Activated T-cell treated with anti-CD3 and anti-CD28 coated beads, Interleukin-2, amount 50 U/mL, for 24 hours (primary cell): ENCODE measurements at regions not wholly inside any gene's neighbourhood (a gene's known extent, or its start where the extent isn't known, plus 50 kb on each side); places are given as distances from the start of the nearest gene placed in this dataset.

Experiments
- DNase-seq: peaks from one replicate; pipeline ENCODE4 v3.0.0-alpha.2; 2020
- H3K27ac Mint-ChIP-seq: 2 replicates; pipeline ENCODE4 v1.8.0; 2020; ENCODE audit warnings: mild to moderate bottlenecking, mixed read lengths
- H3K27me3 Mint-ChIP-seq: 2 replicates; pipeline ENCODE4 v1.8.0; 2020; ENCODE audit warnings: mixed read lengths
- H3K36me3 Mint-ChIP-seq: 2 replicates; pipeline ENCODE4 v1.8.0; 2020; ENCODE audit warnings: low read depth, mixed read lengths
- H3K4me1 Mint-ChIP-seq: 2 replicates; pipeline ENCODE4 v1.8.0; 2020; ENCODE audit warnings: low read depth, mixed read lengths
- H3K4me3 Mint-ChIP-seq: 2 replicates; pipeline ENCODE4 v1.8.0; 2020; ENCODE audit warnings: mild to moderate bottlenecking, moderate library complexity, mixed read lengths
- H3K9me3 Mint-ChIP-seq: 2 replicates; pipeline ENCODE4 v1.8.0; 2020; ENCODE audit warnings: mixed read lengths

DNA sequence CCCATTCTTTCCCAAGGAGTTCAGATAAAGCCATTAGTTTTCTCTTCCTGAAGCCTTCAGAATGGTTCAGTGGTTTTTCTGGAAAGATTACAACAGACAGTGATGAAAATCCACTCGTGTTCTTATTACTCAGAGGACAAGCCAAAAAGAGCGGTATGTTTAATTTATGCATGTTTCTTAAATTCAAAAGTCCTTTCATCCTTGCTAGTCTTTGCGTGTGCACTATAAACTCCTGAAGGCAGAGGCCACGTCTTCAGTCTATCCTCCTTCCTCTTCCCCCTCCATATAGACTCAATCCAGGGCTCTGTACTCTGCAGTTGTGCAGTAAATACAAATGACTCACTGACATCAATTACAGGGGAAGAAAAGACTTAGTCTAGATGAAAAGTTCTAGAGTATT lies 409.2 kb upstream of the PLXNA2 start:
- no peak for DNase-seq
- H3K4me1 Mint-ChIP-seq, result no peaks in the 10 kb centered on the region
- no peaks in the 10 kb centered on the region for H3K36me3 Mint-ChIP-seq
- peaks cover 45% of the 10 kb centered on the region for H3K27me3 Mint-ChIP-seq
- no peak overlapping the region for H3K4me3 Mint-ChIP-seq
- no peaks in the 10 kb centered on the region for H3K9me3 Mint-ChIP-seq
- H3K27ac Mint-ChIP-seq, result no peak overlapping the region

DNA sequence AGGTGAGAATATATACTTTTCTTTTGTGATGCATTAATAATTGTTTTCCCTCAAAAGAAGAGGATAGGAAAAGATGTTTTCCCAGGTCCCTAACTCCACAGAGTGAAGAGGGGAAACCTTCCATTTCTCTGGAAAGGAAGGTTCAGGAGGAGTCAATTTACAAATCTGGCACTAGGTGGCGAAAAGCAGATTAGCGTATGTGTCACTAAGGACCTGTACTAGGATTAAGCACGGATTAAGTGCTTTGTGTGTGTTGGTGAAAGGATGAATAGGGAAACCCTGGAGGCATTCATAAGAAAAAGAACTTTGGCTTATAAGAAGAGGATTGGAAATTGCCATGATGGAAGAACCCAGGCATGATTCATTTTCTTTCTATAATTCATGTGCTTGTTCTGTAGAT lies 410.1 kb upstream of the PLXNA2 start:
- Mint-ChIP-seq H3K27me3 (peaks cover 41% of the 10 kb centered on the region), H3K4me3 (no peak overlapping the region), H3K9me3 (no peaks in the 10 kb centered on the region), H3K27ac (no peak overlapping the region), H3K4me1 (no peaks in the 10 kb centered on the region), H3K36me3 (no peaks in the 10 kb centered on the region)
- DNase-seq, result no peak

DNA sequence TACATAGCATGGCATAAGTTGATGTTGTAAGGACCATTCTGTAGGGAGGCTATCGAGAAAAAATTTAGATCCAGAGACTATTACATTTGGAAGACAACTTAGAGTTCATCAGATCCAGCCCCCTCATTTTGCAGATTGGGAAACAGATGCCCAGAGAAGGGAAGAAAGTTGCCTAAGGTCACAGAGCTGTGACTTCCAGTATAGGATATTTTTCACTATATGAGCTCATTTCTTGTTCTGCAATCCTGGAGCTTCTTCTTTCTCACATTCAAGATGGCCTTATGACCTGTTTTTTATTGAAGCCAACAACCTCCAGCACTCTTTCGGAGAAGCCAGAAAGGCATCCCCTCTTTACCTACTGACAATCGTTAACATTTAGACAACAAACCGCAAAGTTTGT lies 421.8 kb upstream of the PLXNA2 start:
- H3K9me3 Mint-ChIP-seq, result no peaks in the 10 kb centered on the region
- peaks cover 3% of the 10 kb centered on the region for H3K27me3 Mint-ChIP-seq
- no peak for DNase-seq
- no peaks in the 10 kb centered on the region for H3K4me1 Mint-ChIP-seq
- H3K36me3 Mint-ChIP-seq, result no peaks in the 10 kb centered on the region
- H3K4me3 Mint-ChIP-seq, result no peak overlapping the region
- H3K27ac Mint-ChIP-seq, result no peak overlapping the region

DNA sequence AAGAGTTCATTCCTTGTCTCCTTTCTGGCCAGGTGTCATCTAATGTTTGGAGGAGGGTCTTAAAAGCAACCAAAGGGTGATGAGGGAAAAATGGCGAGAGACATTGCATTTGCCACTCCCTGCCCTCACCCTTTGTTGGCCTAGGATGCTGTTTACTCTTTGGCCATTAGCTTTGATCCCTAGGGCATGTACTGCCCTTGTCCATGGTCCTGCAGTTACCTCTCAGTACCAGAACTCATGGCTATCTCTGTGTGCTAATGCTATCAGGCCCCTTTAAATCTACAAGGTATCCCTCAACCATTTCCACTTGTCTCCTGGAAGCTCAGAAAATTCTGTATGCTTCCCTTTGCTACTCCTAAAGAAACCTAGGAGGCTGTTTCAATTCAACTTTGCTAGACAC lies 424.8 kb upstream of the PLXNA2 start:
- Mint-ChIP-seq H3K36me3 (no peaks in the 10 kb centered on the region), H3K27ac (no peak overlapping the region), H3K9me3 (no peaks in the 10 kb centered on the region), H3K4me3 (no peak overlapping the region), H3K27me3 (peaks cover 6% of the 10 kb centered on the region), H3K4me1 (no peaks in the 10 kb centered on the region)
- no peak for DNase-seq

DNA sequence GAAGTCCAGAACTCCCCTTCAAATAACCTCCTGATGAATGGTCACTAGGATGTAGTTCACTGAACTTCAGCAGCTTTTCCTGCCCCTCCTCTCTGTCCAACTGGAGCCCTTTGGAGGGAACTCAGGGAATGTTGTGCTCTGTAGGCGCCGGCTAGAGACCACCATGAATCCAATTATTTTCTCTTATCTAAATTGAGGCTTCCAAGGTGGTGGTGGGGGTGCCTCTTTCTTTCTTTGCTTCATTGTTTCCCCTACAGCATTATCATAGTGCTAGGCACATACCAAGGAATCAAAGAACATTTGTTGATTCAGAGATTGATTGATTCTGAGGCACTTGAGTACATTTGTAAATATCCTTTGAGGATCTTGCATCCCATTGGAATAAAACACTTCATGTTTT lies 426.6 kb upstream of the PLXNA2 start:
- Mint-ChIP-seq H3K27me3 (peaks cover 9% of the 10 kb centered on the region), H3K4me3 (no peak overlapping the region), H3K4me1 (no peaks in the 10 kb centered on the region), H3K27ac (no peak overlapping the region), H3K9me3 (no peaks in the 10 kb centered on the region), H3K36me3 (no peaks in the 10 kb centered on the region)
- DNase-seq, result no peak

DNA sequence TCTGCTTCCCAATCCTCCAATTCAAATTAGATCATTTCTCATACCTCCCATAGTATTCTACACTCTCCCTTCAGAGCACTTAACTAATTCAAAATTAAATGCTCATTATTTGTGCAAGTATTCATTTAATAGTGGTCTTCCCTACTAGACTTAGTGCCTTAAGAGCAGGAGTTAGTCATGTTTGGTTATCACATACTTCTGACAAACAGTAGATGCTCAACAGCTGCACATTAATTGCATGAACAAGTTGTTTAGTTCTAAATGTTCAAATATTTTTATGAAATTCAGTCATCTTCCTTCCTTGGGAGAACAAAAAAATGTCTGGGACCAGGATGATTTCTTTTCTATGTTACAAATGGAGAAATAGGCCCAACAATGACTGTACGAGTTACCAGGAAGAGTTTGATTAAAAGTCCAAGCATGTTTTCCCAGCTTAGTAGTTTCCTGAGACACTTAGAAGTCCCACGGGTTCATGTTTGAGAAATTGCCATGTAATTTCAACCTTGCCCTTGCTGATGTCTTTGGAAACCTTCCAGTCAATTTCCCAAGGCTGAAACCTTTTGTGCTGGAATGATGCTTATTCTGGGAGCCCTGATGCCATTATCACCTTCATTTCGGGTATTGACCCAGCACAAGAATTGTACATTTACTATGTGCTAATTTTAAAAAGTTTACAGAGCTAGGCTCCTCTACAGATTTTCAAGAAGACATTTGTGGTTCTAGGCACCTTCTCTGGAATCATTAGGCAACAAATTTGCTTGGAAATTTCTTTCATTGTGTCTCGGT lies 437.9 kb upstream of the PLXNA2 start:
- H3K4me3 Mint-ChIP-seq, result no peak overlapping the region
- peaks cover 10% of the 10 kb centered on the region for H3K27me3 Mint-ChIP-seq
- H3K9me3 Mint-ChIP-seq, result no peaks in the 10 kb centered on the region
- no peak for DNase-seq
- no peak overlapping the region for H3K27ac Mint-ChIP-seq
- H3K4me1 Mint-ChIP-seq, result no peaks in the 10 kb centered on the region
- H3K36me3 Mint-ChIP-seq, result no peaks in the 10 kb centered on the region

DNA sequence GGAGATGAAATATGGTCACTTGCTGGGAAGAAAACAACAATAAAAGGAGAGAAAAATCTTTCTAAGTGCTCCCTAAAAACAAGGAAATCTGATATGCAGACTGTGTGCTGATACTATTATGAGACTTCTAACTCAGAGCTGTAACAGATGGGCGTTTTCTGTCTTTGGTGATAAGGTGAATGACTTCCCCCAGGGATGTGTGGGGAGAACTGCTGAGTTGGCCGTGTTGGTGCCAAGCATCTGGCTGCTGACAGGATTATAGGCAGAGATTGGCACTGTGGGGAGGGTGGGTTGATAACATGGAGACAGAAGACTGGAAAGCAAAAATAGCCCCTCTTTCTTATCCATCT lies 438.5 kb upstream of the PLXNA2 start:
- no peaks in the 10 kb centered on the region for H3K36me3 Mint-ChIP-seq
- no peak overlapping the region for H3K4me3 Mint-ChIP-seq
- H3K27ac Mint-ChIP-seq, result no peak overlapping the region
- H3K4me1 Mint-ChIP-seq, result no peaks in the 10 kb centered on the region
- no peak for DNase-seq
- H3K27me3 Mint-ChIP-seq, result peaks cover 9% of the 10 kb centered on the region
- no peaks in the 10 kb centered on the region for H3K9me3 Mint-ChIP-seq

DNA sequence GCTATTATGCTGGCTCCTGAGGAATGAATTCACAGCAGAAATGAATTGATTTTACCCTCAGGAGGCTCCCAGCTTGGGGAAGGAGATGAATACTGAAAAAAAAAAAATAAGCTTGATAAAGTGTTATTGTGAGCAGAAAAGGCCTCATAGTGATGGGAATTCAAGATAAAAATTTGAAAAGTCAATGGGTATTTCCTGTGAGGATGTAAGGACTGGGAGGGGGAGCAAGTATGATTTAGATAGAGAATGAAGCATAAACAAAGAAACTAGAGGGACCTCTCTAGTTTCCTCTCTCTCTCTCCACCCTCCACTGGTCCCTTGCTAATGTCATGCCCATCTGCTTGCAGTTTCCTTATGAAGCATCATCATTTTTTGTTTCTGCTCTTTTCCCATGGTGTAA lies 439.0 kb upstream of the PLXNA2 start:
- H3K4me3 Mint-ChIP-seq, result no peak overlapping the region
- no peaks in the 10 kb centered on the region for H3K36me3 Mint-ChIP-seq
- no peaks in the 10 kb centered on the region for H3K9me3 Mint-ChIP-seq
- H3K27me3 Mint-ChIP-seq, result peaks cover 11% of the 10 kb centered on the region
- H3K27ac Mint-ChIP-seq, result no peak overlapping the region
- no peaks in the 10 kb centered on the region for H3K4me1 Mint-ChIP-seq
- no peak for DNase-seq

DNA sequence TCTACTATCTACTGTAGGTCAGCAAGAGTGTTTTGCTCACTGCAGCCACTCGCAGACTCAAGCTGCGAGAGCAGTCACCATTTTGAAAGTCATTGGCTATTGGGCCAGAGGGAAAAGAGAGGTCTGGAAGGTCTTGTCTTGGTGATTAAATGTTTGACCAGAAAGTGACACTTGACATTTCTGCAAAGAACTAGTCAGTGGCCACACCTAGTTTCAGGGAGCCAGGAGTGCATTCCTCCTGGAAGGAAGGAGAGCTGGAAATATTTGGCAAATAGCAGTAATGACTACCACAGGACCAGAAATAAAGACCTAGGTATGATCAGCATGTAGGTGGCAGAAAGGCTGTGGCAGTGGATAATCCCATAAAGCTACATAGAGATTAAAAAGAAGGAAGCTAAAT lies 440.0 kb upstream of the PLXNA2 start:
- DNase-seq, result no peak
- no peaks in the 10 kb centered on the region for H3K9me3 Mint-ChIP-seq
- no peak overlapping the region for H3K4me3 Mint-ChIP-seq
- no peaks in the 10 kb centered on the region for H3K4me1 Mint-ChIP-seq
- H3K27ac Mint-ChIP-seq, result no peak overlapping the region
- H3K27me3 Mint-ChIP-seq, result peaks cover 8% of the 10 kb centered on the region
- no peaks in the 10 kb centered on the region for H3K36me3 Mint-ChIP-seq

DNA sequence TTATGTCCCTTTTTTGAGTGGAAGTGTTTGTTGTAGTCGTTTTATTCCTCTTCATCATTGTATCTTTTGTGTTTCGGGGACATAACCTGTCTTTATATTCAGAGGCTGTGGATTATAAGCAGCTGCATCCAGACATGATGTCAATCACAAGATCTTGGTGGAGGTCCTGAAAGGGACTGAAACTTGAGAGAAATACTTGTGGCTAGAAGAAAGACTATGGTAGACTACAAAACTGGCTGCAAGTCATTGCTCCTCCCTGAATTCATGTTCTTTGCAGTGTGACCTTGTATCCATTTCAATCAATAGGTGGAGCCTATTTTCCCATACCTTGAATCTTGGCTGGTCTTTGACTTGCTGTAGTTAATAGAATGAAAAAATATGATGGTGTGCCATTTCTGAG lies 442.4 kb upstream of the PLXNA2 start:
- no peak overlapping the region for H3K4me3 Mint-ChIP-seq

DNA sequence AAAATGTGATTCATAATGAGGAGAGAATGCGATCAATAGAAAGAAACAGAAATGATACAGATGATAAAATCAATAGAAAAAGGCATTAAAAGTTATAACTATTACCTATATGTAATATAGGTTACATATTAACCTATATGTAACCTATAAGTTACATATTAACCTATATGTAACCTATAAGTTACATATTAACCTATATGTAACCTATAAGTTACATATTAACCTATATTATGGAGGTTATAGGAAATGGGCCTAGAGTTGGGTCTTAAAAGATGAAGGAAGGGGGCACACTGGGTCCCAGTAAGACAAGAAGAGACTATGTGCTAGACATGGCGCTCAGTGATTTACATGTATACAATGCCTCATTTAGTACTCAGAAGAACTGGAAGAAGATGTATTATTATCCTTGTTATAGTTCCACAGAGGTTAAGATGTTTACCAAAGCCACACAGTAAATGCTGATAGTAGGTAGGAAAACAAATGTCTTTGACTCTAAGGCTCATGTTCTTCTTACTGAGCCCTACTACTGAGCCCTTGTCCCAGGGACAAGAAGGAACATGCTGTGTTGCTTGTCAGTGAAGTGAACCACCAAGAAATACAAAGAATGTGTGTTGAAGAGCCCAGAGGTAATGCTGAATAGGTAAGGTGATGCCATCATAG lies 444.6 kb upstream of the PLXNA2 start:
- no peak overlapping the region for H3K4me3 Mint-ChIP-seq
- no peak for DNase-seq
- no peak overlapping the region for H3K27ac Mint-ChIP-seq
- no peaks in the 10 kb centered on the region for H3K9me3 Mint-ChIP-seq
- no peaks in the 10 kb centered on the region for H3K36me3 Mint-ChIP-seq
- H3K27me3 Mint-ChIP-seq, result peaks cover 3% of the 10 kb centered on the region
- H3K4me1 Mint-ChIP-seq, result no peaks in the 10 kb centered on the region

More for the DNA sequence above, 442.4 kb upstream of the PLXNA2 start:
- no peaks in the 10 kb centered on the region for H3K36me3 Mint-ChIP-seq
- no peaks in the 10 kb centered on the region for H3K4me1 Mint-ChIP-seq
- no peak overlapping the region for H3K27ac Mint-ChIP-seq
- peaks cover 8% of the 10 kb centered on the region for H3K27me3 Mint-ChIP-seq
- DNase-seq, result no peak
- no peaks in the 10 kb centered on the region for H3K9me3 Mint-ChIP-seq

DNA sequence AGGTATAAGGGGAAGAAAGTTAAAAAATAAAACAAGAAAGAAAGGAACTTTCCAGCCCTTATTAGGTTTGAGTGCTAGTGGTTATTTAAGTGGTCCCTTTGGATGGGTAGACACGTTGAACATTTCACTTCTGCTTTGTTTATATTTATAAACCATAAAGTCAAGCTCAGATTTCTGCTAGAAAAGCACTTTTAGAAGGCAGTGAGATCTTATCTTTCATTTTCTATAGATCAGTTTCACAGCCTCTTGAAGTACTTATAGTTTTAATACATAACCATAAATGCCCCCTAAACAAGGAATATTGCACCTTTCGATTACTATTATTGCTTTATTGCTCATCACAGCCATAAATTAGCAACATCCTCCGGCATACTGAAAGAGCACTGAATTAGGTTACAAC lies 446.8 kb upstream of the PLXNA2 start:
- Mint-ChIP-seq H3K36me3 (no peaks in the 10 kb centered on the region), H3K27me3 (peaks cover 3% of the 10 kb centered on the region), H3K4me1 (no peaks in the 10 kb centered on the region), H3K4me3 (no peak overlapping the region), H3K9me3 (no peaks in the 10 kb centered on the region), H3K27ac (no peak overlapping the region)
- no peak for DNase-seq

DNA sequence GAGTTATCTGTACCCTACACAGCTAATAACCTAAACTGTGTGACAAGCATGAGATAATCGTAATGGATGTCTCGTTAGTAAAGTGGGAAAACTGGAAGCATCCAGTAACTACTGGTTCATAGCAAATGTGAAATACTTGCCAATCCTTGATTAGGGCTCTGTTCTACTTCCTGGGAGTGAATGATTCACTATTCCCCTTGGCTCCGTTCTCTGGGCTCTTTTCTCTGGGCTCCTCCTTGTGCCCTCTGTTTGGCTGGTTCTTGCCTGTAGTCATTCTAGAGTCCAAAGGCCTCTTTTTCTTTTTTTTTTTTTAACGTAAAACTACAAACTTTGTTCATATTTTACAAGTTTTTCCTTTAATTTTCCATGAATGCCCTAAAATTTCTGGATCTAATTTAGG lies 465.8 kb upstream of the PLXNA2 start:
- no peak for DNase-seq
- Mint-ChIP-seq H3K4me3 (no peak overlapping the region), H3K27ac (no peak overlapping the region), H3K36me3 (no peaks in the 10 kb centered on the region), H3K9me3 (no peaks in the 10 kb centered on the region), H3K27me3 (no peaks in the 10 kb centered on the region), H3K4me1 (no peaks in the 10 kb centered on the region)

DNA sequence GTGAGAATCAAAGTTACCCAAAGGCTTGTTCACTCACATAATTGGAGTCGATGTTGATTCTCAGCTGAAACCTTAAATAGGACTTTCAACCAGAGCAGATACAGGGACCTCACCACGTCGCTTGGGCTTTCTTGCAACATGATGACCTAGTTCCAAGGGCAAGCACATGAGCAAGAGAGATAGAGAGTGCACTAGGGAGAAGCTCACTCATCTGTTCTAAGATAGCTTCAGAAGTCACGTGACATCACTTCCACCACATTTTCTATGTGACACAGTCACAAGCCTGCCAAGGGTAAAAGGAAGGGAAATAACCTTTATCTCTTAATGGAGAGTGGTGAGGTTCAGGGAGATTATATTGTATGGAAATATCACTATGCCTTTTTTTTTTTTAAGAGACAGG lies 470.1 kb upstream of the PLXNA2 start:
- Mint-ChIP-seq H3K4me3 (no peak overlapping the region), H3K36me3 (no peaks in the 10 kb centered on the region), H3K27ac (no peak overlapping the region), H3K9me3 (no peaks in the 10 kb centered on the region), H3K4me1 (no peaks in the 10 kb centered on the region), H3K27me3 (peaks cover 2% of the 10 kb centered on the region)
- DNase-seq, result no peak

DNA sequence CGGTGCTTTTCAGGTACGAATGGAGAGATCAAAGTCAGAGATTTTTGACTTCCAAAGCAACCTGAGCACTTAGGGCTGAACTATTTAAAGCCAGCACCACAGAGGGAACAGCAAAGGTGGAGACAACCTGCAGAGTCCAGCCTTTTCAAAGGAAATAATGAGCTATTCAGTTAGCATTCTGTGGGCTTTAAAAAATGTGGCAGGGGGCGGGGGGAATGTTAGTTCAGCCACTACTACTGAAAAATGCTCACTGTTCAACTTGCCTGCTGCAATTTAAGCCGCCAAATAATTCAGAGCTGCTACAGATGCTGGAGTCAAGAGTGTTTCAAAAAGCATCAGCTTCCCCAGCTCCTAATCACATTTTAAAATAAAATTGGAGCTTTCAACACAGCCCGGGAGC lies 473.3 kb upstream of the PLXNA2 start:
- Mint-ChIP-seq H3K36me3 (no peaks in the 10 kb centered on the region), H3K4me3 (no peak overlapping the region), H3K9me3 (peaks cover 15% of the 10 kb centered on the region), H3K27me3 (peaks cover 2% of the 10 kb centered on the region), H3K4me1 (no peaks in the 10 kb centered on the region), H3K27ac (no peak overlapping the region)
- no peak for DNase-seq
